Duodenal mucosa (tissue), 2 donors: ENCODE measurements at regions not wholly inside any gene's neighbourhood (a gene's known extent, or its start where the extent isn't known, plus 50 kb on each side); places are given as distances from the start of the nearest gene placed in this dataset.

Experiments used
- H3K27ac ChIP-seq: one replicate; pipeline ENCODE4 v1.7.0; 2013; ENCODE audit warnings: low read depth, low read length
- H3K27me3 ChIP-seq, 2 donors: one replicate each; pipeline ENCODE4 v1.7.0; 2013; ENCODE audit warnings: low read length in 2 of 2, control low read depth in 1 of 2; ENCODE audit not compliant: insufficient read depth in 2 of 2, control insufficient read depth in 1 of 2
- H3K36me3 ChIP-seq, 2 donors: one replicate each; pipeline ENCODE4 v1.7.0; 2013; ENCODE audit warnings: low read length in 2 of 2, control low read depth in 1 of 2; ENCODE audit not compliant: insufficient read depth in 2 of 2, control insufficient read depth in 1 of 2
- H3K4me1 ChIP-seq, 2 donors: one replicate each; pipeline ENCODE4 v1.7.0; 2013; ENCODE audit warnings: low read length in 2 of 2, control low read depth in 1 of 2; ENCODE audit not compliant: insufficient read depth in 2 of 2, control insufficient read depth in 1 of 2
- H3K4me3 ChIP-seq, 2 donors: one replicate each; pipeline ENCODE4 v1.7.0; 2013; ENCODE audit warnings: low read length in 2 of 2, low read depth in 1 of 2
- H3K9ac ChIP-seq, 2 donors: one replicate each; pipeline ENCODE4 v1.7.0; 2013; ENCODE audit warnings: low read length in 2 of 2, low read depth in 1 of 2
- H3K9me3 ChIP-seq, 2 donors: one replicate each; pipeline ENCODE4 v1.7.0; 2013; ENCODE audit warnings: low read length in 2 of 2, control low read depth in 1 of 2; ENCODE audit not compliant: control insufficient read depth in 1 of 2

GRCh38 chr2:72015266-72015665, 132.4 kb downstream of the CYP26B1 start:
- Histone ChIP-seq H3K9me3 (no peaks in the 10 kb centered on the region), H3K4me3 (no peak overlapping the region), H3K4me1 (no peaks in the 10 kb centered on the region), H3K27ac (no peak overlapping the region), H3K36me3 (no peaks in the 10 kb centered on the region), H3K27me3 (no peaks in the 10 kb centered on the region), H3K9ac (no peak overlapping the region)

DNA sequence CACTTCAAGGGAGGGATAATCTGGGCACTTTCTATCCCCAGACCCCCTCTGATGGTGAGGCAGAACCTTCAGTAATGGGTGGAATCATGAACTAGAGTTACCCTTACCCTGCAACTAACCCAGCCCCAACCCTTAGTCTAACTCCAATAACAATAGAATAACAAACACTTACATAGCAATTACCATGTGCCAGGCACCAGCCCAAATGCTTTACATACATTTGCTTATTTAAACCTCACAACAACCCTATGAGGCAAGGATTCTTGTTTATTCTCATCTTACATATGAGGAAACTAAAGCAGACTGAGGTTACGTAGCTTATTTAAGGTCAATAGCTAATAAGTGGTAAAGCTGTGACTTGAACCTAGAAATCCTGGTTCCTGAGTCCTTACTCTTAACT, 132.8 kb downstream of the CYP26B1 start:
- H3K9ac ChIP-seq: no peak overlapping the region
- no peaks in the 10 kb centered on the region for H3K9me3 ChIP-seq
- H3K27me3 ChIP-seq: no peaks in the 10 kb centered on the region

DNA sequence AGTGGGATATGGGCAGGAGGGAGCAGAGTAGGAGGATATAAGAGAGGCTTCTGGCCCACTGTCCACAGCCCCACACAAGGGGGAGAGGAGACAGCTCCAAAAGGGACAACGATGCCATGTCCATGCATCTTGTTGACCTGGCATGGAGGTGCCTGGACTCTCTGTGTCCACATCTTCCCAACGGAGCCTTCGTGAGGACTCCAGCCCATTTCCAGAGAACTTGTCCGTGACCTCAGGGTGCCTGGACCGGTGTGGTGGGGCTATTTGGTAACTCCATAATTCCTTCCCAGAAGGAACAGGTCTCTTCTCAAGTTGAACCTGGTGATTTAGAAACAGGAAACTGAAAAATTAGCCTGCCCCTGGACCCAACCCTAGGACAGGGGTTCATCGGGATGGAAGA, 133.9 kb downstream of the CYP26B1 start:
- Histone ChIP-seq H3K27me3 (no peaks in the 10 kb centered on the region), H3K4me1 (no peaks in the 10 kb centered on the region), H3K27ac (no peak overlapping the region), H3K36me3 (no peaks in the 10 kb centered on the region), H3K9ac (no peak overlapping the region), H3K4me3 (no peak overlapping the region), H3K9me3 (no peaks in the 10 kb centered on the region)

More for the DNA sequence above, 132.8 kb downstream of the CYP26B1 start:
- Histone ChIP-seq H3K27ac (no peak overlapping the region), H3K4me3 (no peak overlapping the region), H3K36me3 (no peaks in the 10 kb centered on the region), H3K4me1 (no peaks in the 10 kb centered on the region)

DNA sequence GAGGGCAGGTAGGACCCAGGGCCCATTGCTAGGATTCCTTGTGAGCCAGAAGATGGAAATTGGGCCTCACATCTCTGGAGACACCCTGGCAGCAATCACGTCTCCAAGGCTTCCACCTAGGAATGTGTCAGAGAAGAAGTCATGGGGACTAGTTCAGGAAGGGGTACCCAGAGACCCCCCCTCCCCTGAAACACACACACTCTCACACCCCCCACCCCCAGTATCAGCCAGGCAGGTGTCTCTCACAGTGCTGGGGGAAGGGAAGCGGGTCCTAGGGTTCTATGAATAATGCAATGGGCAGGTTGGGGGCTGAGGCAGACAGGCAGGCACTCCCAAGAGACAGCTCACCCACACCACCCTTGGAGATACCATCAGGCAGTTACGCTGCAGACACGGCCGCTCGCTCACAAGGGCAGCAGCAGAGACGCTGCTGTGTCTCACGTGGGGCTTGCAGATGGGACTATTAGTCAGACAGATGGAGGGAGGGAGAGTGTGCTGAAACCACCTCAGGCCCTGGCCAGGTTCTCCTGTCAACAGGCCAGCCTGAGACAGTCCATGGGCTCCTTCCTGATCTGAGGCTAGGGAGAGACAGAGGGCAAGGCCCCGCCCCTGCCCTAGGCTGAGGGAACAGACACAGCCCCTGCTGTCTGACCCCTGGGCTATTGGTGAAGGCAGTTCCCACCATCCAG, 134.6 kb downstream of the CYP26B1 start:
- H3K4me1 ChIP-seq: no peaks in the 10 kb centered on the region
- H3K9me3 ChIP-seq: no peaks in the 10 kb centered on the region
- H3K27me3 ChIP-seq: no peaks in the 10 kb centered on the region
- H3K9ac ChIP-seq: no peak overlapping the region
- no peaks in the 10 kb centered on the region for H3K36me3 ChIP-seq
- no peak overlapping the region for H3K4me3 ChIP-seq
- no peak overlapping the region for H3K27ac ChIP-seq

DNA sequence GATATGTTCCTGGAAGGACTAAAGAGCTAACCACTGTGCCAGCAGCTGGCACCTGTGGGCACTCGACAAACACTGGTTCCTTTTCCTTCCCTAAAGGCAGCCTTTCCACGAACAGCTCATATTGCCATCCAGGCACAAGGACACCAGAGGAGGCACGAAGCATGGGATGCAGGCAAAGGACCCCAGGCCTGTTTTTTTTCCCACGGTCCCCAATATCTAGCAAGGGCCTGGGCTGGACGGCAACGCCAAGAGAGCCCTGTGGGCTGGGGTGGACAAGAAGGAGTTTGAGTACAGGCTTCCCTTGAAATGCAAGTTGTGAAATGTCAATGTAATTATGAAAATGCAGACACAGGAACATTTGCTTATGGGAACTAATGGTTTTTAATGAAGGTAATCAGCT, 135.9 kb downstream of the CYP26B1 start:
- Histone ChIP-seq H3K36me3 (no peaks in the 10 kb centered on the region), H3K9ac (no peak overlapping the region), H3K9me3 (no peaks in the 10 kb centered on the region), H3K4me1 (no peaks in the 10 kb centered on the region), H3K27ac (no peak overlapping the region), H3K4me3 (no peak overlapping the region), H3K27me3 (no peaks in the 10 kb centered on the region)

- Histone ChIP-seq H3K4me1 (no peaks in the 10 kb centered on the region), H3K36me3 (no peaks in the 10 kb centered on the region), H3K27me3 (no peaks in the 10 kb centered on the region), H3K27ac (no peak overlapping the region), H3K4me3 (no peak overlapping the region), H3K9me3 (no peaks in the 10 kb centered on the region), H3K9ac (no peak overlapping the region)
Observed at GRCh38 chr2:72011370-72011689, 136.3 kb downstream of the CYP26B1 start.

DNA sequence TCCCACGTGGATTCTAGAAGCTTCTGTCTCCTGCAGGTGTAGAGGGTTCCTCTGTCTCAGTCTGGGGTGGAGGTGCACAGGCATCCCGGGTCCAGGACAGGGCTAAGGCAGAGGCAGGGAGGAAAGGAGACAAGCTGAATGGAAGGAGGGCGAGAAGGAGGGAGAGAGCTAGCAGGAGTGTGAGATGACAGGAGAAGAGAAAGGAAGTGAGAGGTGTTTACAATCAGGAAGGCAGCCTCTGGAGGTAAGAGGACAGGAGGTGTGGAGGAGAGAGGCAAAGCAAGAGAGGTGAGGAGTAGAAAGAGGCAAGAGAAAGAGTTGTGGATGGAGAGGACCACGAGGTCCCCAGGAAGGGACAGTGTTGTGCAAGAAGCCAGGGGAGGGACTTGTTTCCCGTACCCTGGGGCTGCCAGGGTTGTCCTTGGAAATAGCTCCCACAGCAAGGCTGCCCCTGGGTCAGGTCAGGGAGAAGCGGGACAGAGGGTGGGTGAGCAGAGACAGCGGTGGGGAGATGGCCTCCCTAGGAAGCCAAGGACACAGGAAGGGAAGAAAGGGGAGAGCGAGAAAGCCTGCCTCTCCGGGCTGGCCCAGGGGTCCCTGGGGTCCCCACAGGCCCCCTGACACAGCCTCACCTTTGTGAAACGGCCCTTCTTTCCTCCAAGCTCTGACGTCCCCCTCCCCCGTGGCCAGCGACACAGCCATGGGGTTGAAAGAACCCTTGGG, 136.9 kb downstream of the CYP26B1 start:
- Histone ChIP-seq H3K27ac (no peak overlapping the region), H3K36me3 (no peaks in the 10 kb centered on the region), H3K4me3 (no peak overlapping the region), H3K9me3 (no peaks in the 10 kb centered on the region), H3K27me3 (no peaks in the 10 kb centered on the region), H3K9ac (no peak overlapping the region), H3K4me1 (no peaks in the 10 kb centered on the region)

DNA sequence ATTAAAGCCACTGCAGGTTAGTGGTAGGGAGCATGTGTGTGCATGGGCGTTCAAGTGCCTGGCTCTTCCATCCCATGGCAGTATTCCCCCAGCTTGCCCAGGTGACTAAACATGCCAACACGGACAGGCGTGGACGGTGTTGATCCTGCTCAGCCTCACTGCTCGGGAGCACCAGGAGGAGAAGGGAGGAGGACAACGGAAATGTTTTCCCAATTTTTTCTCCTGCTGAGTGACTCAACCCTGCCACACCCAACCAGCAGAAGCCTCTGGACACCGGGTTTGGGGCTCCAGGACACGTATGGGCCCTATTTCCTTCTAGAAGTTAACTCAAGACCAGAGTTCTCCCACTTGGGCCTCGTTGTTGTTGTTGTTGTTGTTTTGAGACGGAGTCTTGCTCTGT, 139.1 kb downstream of the CYP26B1 start:
- H3K9me3 ChIP-seq: no peaks in the 10 kb centered on the region
- H3K9ac ChIP-seq: no peak overlapping the region
- no peaks in the 10 kb centered on the region for H3K36me3 ChIP-seq
- H3K27me3 ChIP-seq: no peaks in the 10 kb centered on the region
- H3K4me3 ChIP-seq: no peak overlapping the region
- no peaks in the 10 kb centered on the region for H3K4me1 ChIP-seq
- no peak overlapping the region for H3K27ac ChIP-seq

GRCh38 chr2:72007402-72007801, 140.3 kb downstream of the CYP26B1 start:
- Histone ChIP-seq H3K9ac (no peak overlapping the region), H3K9me3 (no peaks in the 10 kb centered on the region), H3K27ac (no peak overlapping the region), H3K36me3 (no peaks in the 10 kb centered on the region), H3K4me3 (no peak overlapping the region), H3K4me1 (peaks cover 8 to 10% of the 10 kb centered on the region in 2 donors), H3K27me3 (no peaks in the 10 kb centered on the region)

DNA sequence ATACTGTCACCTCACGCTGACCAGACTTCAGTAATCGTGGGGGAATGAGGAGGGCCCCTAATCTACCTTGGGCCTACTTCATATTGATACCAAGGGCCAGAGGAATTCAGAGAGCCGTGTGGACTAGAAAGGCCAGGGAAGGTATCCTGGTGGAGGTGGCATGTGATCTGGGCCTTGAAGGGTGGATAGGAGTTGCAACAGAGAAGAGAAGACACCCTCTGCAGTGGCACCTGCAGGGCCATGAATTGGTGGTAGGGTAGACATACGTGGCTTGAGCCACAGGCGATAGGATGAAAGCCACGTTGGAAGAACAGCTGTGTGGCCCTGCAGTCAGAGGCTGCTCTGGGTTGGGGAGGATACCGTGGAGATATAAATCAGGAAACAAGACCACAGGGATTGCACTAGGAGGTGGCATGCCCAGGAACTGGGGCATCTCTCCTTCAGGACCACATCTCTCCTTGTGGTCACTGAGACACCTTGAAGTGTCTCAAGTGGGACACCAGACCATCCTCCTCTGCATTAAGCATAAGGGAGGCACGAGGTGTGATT, 141.4 kb downstream of the CYP26B1 start:
- Histone ChIP-seq H3K36me3 (no peaks in the 10 kb centered on the region), H3K27ac (no peak overlapping the region), H3K9ac (no peak overlapping the region), H3K27me3 (no peaks in the 10 kb centered on the region), H3K4me1 (peaks cover 8 to 14% of the 10 kb centered on the region in 2 donors), H3K4me3 (no peak overlapping the region), H3K9me3 (no peaks in the 10 kb centered on the region)
